ENCODE measurements at regions not wholly inside any gene's neighbourhood (a gene's known extent, or its start where the extent isn't known, plus 50 kb on each side); places are given as distances from the start of the nearest gene placed in this dataset.

- Histone ChIP-seq H3K9me3 (ENCODE audit: low read depth, low read length) (no peaks in the 10 kb centered on the region), H3K36me3 (ENCODE audit: insufficient read depth, low read length) (no peaks in the 10 kb centered on the region), H3K79me2 (ENCODE audit: insufficient read depth, low read length) (no peaks in the 10 kb centered on the region), H3K4me3 (ENCODE audit: insufficient read depth, low read length) (no peak overlapping the region), H3K4me1 (ENCODE audit: insufficient read depth, low read length) (no peaks in the 10 kb centered on the region), H3K4me2 (ENCODE audit: insufficient read depth, low read length) (no peak overlapping the region), H2AFZ (ENCODE audit: low read length) (no peak overlapping the region), H4K20me1 (ENCODE audit: insufficient read depth, low read length) (no peaks in the 10 kb centered on the region), H3K27me3 (ENCODE audit: insufficient read depth, low read length) (no peaks in the 10 kb centered on the region), H3K27ac (ENCODE audit: low read depth, low read length) (no peak overlapping the region)
- DNase-seq (ENCODE audit: insufficient read length, low spot score, missing footprints), result no peak
- TF ChIP-seq, protein P1, sequence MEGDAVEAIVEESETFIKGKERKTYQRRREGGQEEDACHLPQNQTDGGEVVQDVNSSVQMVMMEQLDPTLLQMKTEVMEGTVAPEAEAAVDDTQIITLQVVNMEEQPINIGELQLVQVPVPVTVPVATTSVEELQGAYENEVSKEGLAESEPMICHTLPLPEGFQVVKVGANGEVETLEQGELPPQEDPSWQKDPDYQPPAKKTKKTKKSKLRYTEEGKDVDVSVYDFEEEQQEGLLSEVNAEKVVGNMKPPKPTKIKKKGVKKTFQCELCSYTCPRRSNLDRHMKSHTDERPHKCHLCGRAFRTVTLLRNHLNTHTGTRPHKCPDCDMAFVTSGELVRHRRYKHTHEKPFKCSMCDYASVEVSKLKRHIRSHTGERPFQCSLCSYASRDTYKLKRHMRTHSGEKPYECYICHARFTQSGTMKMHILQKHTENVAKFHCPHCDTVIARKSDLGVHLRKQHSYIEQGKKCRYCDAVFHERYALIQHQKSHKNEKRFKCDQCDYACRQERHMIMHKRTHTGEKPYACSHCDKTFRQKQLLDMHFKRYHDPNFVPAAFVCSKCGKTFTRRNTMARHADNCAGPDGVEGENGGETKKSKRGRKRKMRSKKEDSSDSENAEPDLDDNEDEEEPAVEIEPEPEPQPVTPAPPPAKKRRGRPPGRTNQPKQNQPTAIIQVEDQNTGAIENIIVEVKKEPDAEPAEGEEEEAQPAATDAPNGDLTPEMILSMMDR (IDR thresholded peaks at IDR 0.05; ENCODE audit: extremely low read depth, low read depth, low read length), result no peak
Observed at GRCh38 chr5:98521821-98522220, 251.6 kb upstream of the RGMB start.

GRCh38 chr5:98524773-98525172 is 248.7 kb upstream of the RGMB start:
- no peaks in the 10 kb centered on the region for H3K36me3 ChIP-seq (ENCODE audit: insufficient read depth, low read length)
- H3K9me3 ChIP-seq (ENCODE audit: low read depth, low read length), result no peaks in the 10 kb centered on the region
- H3K27me3 ChIP-seq (ENCODE audit: insufficient read depth, low read length), result no peaks in the 10 kb centered on the region
- no peaks in the 10 kb centered on the region for H3K4me1 ChIP-seq (ENCODE audit: insufficient read depth, low read length)
- no peak overlapping the region for H3K27ac ChIP-seq (ENCODE audit: low read depth, low read length)
- H2AFZ ChIP-seq (ENCODE audit: low read length), result no peak overlapping the region
- no peaks in the 10 kb centered on the region for H4K20me1 ChIP-seq (ENCODE audit: insufficient read depth, low read length)
- no peak for DNase-seq (ENCODE audit: insufficient read length, low spot score, missing footprints)
- TF ChIP-seq, protein P1 (IDR thresholded peaks at IDR 0.05; ENCODE audit: extremely low read depth, low read depth, low read length), result no peak
- H3K4me3 ChIP-seq (ENCODE audit: insufficient read depth, low read length), result no peak overlapping the region
- H3K4me2 ChIP-seq (ENCODE audit: insufficient read depth, low read length), result no peak overlapping the region
- no peaks in the 10 kb centered on the region for H3K79me2 ChIP-seq (ENCODE audit: insufficient read depth, low read length)

DNA sequence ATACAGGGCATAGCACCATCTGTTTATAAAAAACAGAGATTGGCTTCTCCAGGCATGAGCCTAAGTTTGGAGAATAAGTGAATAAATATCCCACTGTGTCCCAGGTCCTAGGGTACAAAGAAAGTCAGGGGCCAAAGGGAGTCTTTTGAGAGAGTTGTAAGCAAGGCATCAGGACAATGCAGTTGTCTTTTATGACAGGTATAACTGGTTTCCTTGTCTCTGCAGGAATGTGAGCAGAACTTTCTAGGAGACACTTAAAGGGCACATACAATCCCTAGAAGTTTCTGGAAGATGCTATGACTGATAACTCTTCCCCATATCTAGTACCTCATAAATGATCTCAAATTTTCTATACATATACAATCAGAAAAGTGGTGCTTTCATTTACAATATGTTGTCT is 245.6 kb upstream of the RGMB start:
- no peaks in the 10 kb centered on the region for H3K4me1 ChIP-seq (ENCODE audit: insufficient read depth, low read length)
- DNase-seq (ENCODE audit: insufficient read length, low spot score, missing footprints), result no peak
- no peaks in the 10 kb centered on the region for H3K9me3 ChIP-seq (ENCODE audit: low read depth, low read length)
- TF ChIP-seq, protein P1 (IDR thresholded peaks at IDR 0.05; ENCODE audit: extremely low read depth, low read depth, low read length), result no peak
- H3K4me3 ChIP-seq (ENCODE audit: insufficient read depth, low read length), result no peak overlapping the region
- H3K36me3 ChIP-seq (ENCODE audit: insufficient read depth, low read length), result no peaks in the 10 kb centered on the region
- H3K4me2 ChIP-seq (ENCODE audit: insufficient read depth, low read length), result no peak overlapping the region
- no peak overlapping the region for H2AFZ ChIP-seq (ENCODE audit: low read length)
- no peak overlapping the region for H3K27ac ChIP-seq (ENCODE audit: low read depth, low read length)
- H3K79me2 ChIP-seq (ENCODE audit: insufficient read depth, low read length), result no peaks in the 10 kb centered on the region
- no peaks in the 10 kb centered on the region for H3K27me3 ChIP-seq (ENCODE audit: insufficient read depth, low read length)
- H4K20me1 ChIP-seq (ENCODE audit: insufficient read depth, low read length), result no peaks in the 10 kb centered on the region

DNA sequence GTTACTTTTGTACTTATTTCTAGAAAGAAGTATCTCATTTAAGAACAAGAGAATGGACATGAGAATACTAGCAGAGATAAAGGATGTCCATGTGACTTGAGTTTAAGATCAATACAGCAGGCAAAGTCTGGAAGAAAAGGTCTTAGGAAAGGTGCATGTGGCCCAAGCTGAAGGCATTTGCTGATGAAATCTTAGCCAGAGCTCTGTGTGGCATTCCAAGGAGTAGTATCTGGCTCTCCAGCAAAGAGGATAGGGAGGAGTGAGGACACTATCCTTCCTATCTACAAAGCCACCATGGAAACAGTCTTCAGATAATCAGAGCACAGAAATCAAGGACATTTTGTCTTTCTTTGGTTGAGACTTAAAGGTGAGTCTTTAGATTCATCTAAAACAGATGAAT is 244.1 kb upstream of the RGMB start:
- H3K79me2 ChIP-seq (ENCODE audit: insufficient read depth, low read length), result no peaks in the 10 kb centered on the region
- TF ChIP-seq, protein P1 (IDR thresholded peaks at IDR 0.05; ENCODE audit: extremely low read depth, low read depth, low read length), result no peak
- no peak overlapping the region for H3K27ac ChIP-seq (ENCODE audit: low read depth, low read length)
- H3K27me3 ChIP-seq (ENCODE audit: insufficient read depth, low read length), result no peaks in the 10 kb centered on the region
- H3K4me1 ChIP-seq (ENCODE audit: insufficient read depth, low read length), result no peaks in the 10 kb centered on the region
- peak overlapping the region; percentile 12 for H2AFZ ChIP-seq (ENCODE audit: low read length)
- no peaks in the 10 kb centered on the region for H3K9me3 ChIP-seq (ENCODE audit: low read depth, low read length)
- no peak for DNase-seq (ENCODE audit: insufficient read length, low spot score, missing footprints)
- H3K4me3 ChIP-seq (ENCODE audit: insufficient read depth, low read length), result no peak overlapping the region
- no peak overlapping the region for H3K4me2 ChIP-seq (ENCODE audit: insufficient read depth, low read length)
- no peaks in the 10 kb centered on the region for H3K36me3 ChIP-seq (ENCODE audit: insufficient read depth, low read length)
- no peaks in the 10 kb centered on the region for H4K20me1 ChIP-seq (ENCODE audit: insufficient read depth, low read length)

All from osteoblast (primary cell).